ENCODE measurements at regions not wholly inside any gene's neighbourhood (a gene's known extent, or its start where the extent isn't known, plus 50 kb on each side); places are given as distances from the start of the nearest gene placed in this dataset.

DNA sequence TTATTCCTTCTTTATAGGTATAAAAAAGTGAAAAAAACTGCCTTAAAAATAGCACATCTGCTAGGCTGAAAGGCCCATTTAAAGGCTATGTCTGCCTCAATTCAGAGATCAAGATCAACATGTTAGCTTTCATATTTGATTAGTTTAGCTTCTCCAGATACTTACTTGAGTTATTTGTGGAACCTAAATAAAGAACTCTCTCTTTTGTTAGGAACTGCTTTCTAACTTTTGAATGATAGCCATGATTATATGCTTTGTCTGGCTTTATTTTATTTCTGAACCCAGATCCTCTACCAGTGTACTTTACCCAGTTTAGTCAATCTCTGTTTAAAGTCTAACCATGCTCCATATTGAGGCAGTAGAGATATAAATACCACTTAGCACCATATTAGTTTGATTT lies 515.5 kb upstream of the SEMA3D start:
- TF ChIP-seq, protein P1, sequence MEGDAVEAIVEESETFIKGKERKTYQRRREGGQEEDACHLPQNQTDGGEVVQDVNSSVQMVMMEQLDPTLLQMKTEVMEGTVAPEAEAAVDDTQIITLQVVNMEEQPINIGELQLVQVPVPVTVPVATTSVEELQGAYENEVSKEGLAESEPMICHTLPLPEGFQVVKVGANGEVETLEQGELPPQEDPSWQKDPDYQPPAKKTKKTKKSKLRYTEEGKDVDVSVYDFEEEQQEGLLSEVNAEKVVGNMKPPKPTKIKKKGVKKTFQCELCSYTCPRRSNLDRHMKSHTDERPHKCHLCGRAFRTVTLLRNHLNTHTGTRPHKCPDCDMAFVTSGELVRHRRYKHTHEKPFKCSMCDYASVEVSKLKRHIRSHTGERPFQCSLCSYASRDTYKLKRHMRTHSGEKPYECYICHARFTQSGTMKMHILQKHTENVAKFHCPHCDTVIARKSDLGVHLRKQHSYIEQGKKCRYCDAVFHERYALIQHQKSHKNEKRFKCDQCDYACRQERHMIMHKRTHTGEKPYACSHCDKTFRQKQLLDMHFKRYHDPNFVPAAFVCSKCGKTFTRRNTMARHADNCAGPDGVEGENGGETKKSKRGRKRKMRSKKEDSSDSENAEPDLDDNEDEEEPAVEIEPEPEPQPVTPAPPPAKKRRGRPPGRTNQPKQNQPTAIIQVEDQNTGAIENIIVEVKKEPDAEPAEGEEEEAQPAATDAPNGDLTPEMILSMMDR (IDR thresholded peaks at IDR 0.05; ENCODE audit: low read length), result no peak
- no peak for TF ChIP-seq EZH2 (IDR thresholded peaks at IDR 0.05; ENCODE audit: borderline replicate concordance, low read length)

Data from OCI-LY1 (cell line).